Fibroblast of lung (primary cell): ENCODE measurements at regions not wholly inside any gene's neighbourhood (a gene's known extent, or its start where the extent isn't known, plus 50 kb on each side); places are given as distances from the start of the nearest gene placed in this dataset.

Source experiments
- DNase-seq, 2 donors: peaks; one replicate each; pipeline versions ENCODE4 v3.0.0 to v3.0.0-alpha.2; 2010; ENCODE audit warnings: low read depth in 2 of 2
- H2AFZ ChIP-seq: 2 replicates; pipeline ENCODE4 v1.5.1; 2012; ENCODE audit warnings: low read length, control low read depth, inconsistent platforms
- H3K27ac ChIP-seq: 2 replicates; pipeline ENCODE4 v1.5.1; 2011; ENCODE audit warnings: low read length, control low read depth; ENCODE audit not compliant: insufficient read depth
- H3K27me3 ChIP-seq: 2 replicates; pipeline ENCODE4 v1.5.1; 2011; ENCODE audit warnings: mild to moderate bottlenecking, low read length; ENCODE audit not compliant: control insufficient read depth, insufficient read depth
- H3K36me3 ChIP-seq: 2 replicates; pipeline ENCODE4 v1.5.1; 2011; ENCODE audit warnings: low read length; ENCODE audit not compliant: control insufficient read depth, insufficient read depth
- H3K4me1 ChIP-seq: 2 replicates; pipeline ENCODE4 v1.5.1; 2011; ENCODE audit warnings: low read length; ENCODE audit not compliant: control insufficient read depth, insufficient read depth; ENCODE audit errors: extremely low read depth
- H3K4me2 ChIP-seq: 2 replicates; pipeline ENCODE4 v1.5.1; 2011; ENCODE audit warnings: low read length, control low read depth; ENCODE audit not compliant: insufficient read depth; ENCODE audit errors: extremely low read depth
- H3K4me3 ChIP-seq, 4 experiments: fragments of 200-600 bp in 1 of 4; sonication (generic) in 1 of 4; replicated peaks in 1 of 4; 2 replicates each; pipeline ENCODE4 v1.5.1; 2011 to 2016; ENCODE audit warnings: low read length in 4 of 4, low read depth in 3 of 4, mild to moderate bottlenecking in 3 of 4, control low read depth in 2 of 4, inconsistent platforms in 1 of 4, mixed read lengths in 1 of 4; ENCODE audit not compliant: insufficient read depth in 1 of 4; ENCODE audit errors: control extremely low read depth in 1 of 4
- H3K79me2 ChIP-seq: 2 replicates; pipeline ENCODE4 v1.5.1; 2012; ENCODE audit warnings: mild to moderate bottlenecking, low read length, inconsistent platforms; ENCODE audit not compliant: control insufficient read depth, insufficient read depth
- H3K9ac ChIP-seq: 2 replicates; pipeline ENCODE4 v1.5.1; 2011; ENCODE audit warnings: mild to moderate bottlenecking, low read length, control low read depth; ENCODE audit not compliant: insufficient read depth
- H3K9me3 ChIP-seq: 2 replicates; pipeline ENCODE4 v1.5.1; 2012; ENCODE audit warnings: low read depth, low read length; ENCODE audit not compliant: control insufficient read depth, insufficient read depth
- H4K20me1 ChIP-seq: 2 replicates; pipeline ENCODE4 v1.5.1; 2011; ENCODE audit warnings: low read length; ENCODE audit not compliant: control insufficient read depth, insufficient read depth; ENCODE audit errors: extremely low read depth
- CTCF ChIP-seq, 2 donors: IDR thresholded peaks in 1 of 2; conservative IDR thresholded peaks in 1 of 2; 1 replicate in 1 of 2; 2 replicates in 1 of 2; pipeline ENCODE4 v1.5.1; 2011 to 2012; ENCODE audit warnings: low read length in 2 of 2, control low read depth in 1 of 2, inconsistent platforms in 1 of 2, low read depth in 1 of 2, mild to moderate bottlenecking in 1 of 2
- EZH2 ChIP-seq: IDR thresholded peaks from 2 replicates; pipeline ENCODE4 v1.5.1; 2012; ENCODE audit warnings: low read length, control low read depth, mild to moderate bottlenecking; ENCODE audit errors: missing control alignments

- H4K20me1 ChIP-seq: no peaks in the 10 kb centered on the region
- H3K9ac ChIP-seq: no peak overlapping the region
- H3K4me2 ChIP-seq: no peak overlapping the region
- H2AFZ ChIP-seq: no peak overlapping the region
- no peaks in the 10 kb centered on the region for H3K4me1 ChIP-seq
- H3K79me2 ChIP-seq: no peaks in the 10 kb centered on the region
- H3K27me3 ChIP-seq: no peaks in the 10 kb centered on the region
- H3K36me3 ChIP-seq: no peaks in the 10 kb centered on the region
- no peak overlapping the region for H3K27ac ChIP-seq
- no peak for DNase-seq
- no peak overlapping the region for H3K4me3 ChIP-seq
- TF ChIP-seq CTCF (conservative IDR thresholded peaks at IDR 0.05 in 1 of 2, IDR thresholded peaks at IDR 0.05 in 1 of 2; ENCODE audit: low read depth in 1 of 2, low read length in 2 of 2) (no peak), EZH2 (no peak)
- H3K9me3 ChIP-seq: no peaks in the 10 kb centered on the region
Measured at GRCh38 chr6:156013155-156013554, 557.5 kb upstream of the NOX3 start.

- Histone ChIP-seq H3K36me3 (no peaks in the 10 kb centered on the region), H3K4me1 (no peaks in the 10 kb centered on the region), H3K27me3 (no peaks in the 10 kb centered on the region), H3K79me2 (no peaks in the 10 kb centered on the region), H3K27ac (no peak overlapping the region), H3K9me3 (no peaks in the 10 kb centered on the region), H2AFZ (no peak overlapping the region), H3K4me3 (no peak overlapping the region), H4K20me1 (no peaks in the 10 kb centered on the region), H3K4me2 (no peak overlapping the region), H3K9ac (no peak overlapping the region)
- peak in 1 of 2 donors; percentile 24 for DNase-seq
- TF ChIP-seq EZH2 (no peak), CTCF (conservative IDR thresholded peaks at IDR 0.05 in 1 of 2, IDR thresholded peaks at IDR 0.05 in 1 of 2; ENCODE audit: low read depth in 1 of 2, low read length in 2 of 2) (no peak)
Measured at GRCh38 chr6:156009656-156010055, 554.0 kb upstream of the NOX3 start.

- H3K79me2 ChIP-seq: no peaks in the 10 kb centered on the region
Measured at GRCh38 chr6:156004796-156005195, 549.2 kb upstream of the NOX3 start.

More at GRCh38 chr6:156004796-156005195, 549.2 kb upstream of the NOX3 start:
- Histone ChIP-seq H3K4me2 (no peak overlapping the region), H3K36me3 (no peaks in the 10 kb centered on the region), H3K4me1 (no peaks in the 10 kb centered on the region), H4K20me1 (no peaks in the 10 kb centered on the region), H2AFZ (no peak overlapping the region), H3K9ac (no peak overlapping the region), H3K4me3 (no peak overlapping the region), H3K9me3 (no peaks in the 10 kb centered on the region), H3K27me3 (no peaks in the 10 kb centered on the region), H3K27ac (no peak overlapping the region)
- TF ChIP-seq CTCF (conservative IDR thresholded peaks at IDR 0.05 in 1 of 2, IDR thresholded peaks at IDR 0.05 in 1 of 2; ENCODE audit: low read depth in 1 of 2, low read length in 2 of 2) (no peak), EZH2 (no peak)
- no peak for DNase-seq
